GM19240 (cell line): ENCODE measurements at regions not wholly inside any gene's neighbourhood (a gene's known extent, or its start where the extent isn't known, plus 50 kb on each side); places are given as distances from the start of the nearest gene placed in this dataset.
"Not testable (repeated sequence)": the region's sequence is repeated elsewhere in the genome, so short reads cannot be mapped to it uniquely, and the experiment has no call there.

Source experiments
- DNase-seq: peaks from one replicate; pipeline ENCODE4 v3.0.0; 2011; ENCODE audit warnings: low spot score; ENCODE audit not compliant: insufficient read length

DNA sequence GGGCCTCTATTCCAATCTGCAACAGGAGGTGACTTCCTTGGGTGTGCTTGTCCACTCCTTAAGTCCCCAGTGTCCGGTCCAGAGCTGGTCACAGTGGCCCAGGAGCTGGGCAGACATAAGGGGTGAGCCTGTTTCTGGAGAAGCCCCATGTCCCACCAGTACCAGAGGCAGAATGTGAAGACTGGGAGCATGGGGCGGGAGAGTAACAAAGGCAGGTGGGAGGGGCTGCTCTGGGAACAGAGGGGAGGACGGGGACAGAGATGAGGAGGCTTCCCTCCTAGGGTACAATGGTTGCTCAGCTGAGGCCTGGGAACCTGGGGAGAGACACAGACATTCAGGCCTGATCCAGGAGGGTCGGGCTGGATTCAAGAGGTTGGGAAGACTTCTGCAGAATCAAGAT, 323.3 kb upstream of the TNRC6C start:
- DNase-seq: no peak

DNA sequence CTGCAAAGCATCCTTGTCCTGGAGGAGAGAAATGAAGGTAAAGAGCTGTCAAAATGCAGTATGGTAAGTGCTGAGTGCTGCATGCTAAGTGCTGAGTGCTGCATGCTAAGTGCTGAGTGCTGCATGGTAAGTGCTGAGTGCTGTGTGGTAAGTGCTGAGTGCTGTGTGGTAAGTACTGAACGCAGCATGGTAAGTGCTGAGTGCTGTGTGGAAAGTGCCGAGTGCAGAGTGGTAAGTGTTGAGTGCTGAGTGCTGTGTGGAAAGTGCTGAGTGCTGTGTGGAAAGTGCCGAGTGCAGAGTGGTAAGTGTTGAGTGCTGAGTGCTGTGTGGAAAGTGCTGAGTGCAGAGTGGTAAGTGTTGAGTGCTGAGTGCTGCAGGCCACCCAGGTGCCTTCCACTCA, 322.7 kb upstream of the TNRC6C start:
- not testable (repeated sequence) for DNase-seq

DNA sequence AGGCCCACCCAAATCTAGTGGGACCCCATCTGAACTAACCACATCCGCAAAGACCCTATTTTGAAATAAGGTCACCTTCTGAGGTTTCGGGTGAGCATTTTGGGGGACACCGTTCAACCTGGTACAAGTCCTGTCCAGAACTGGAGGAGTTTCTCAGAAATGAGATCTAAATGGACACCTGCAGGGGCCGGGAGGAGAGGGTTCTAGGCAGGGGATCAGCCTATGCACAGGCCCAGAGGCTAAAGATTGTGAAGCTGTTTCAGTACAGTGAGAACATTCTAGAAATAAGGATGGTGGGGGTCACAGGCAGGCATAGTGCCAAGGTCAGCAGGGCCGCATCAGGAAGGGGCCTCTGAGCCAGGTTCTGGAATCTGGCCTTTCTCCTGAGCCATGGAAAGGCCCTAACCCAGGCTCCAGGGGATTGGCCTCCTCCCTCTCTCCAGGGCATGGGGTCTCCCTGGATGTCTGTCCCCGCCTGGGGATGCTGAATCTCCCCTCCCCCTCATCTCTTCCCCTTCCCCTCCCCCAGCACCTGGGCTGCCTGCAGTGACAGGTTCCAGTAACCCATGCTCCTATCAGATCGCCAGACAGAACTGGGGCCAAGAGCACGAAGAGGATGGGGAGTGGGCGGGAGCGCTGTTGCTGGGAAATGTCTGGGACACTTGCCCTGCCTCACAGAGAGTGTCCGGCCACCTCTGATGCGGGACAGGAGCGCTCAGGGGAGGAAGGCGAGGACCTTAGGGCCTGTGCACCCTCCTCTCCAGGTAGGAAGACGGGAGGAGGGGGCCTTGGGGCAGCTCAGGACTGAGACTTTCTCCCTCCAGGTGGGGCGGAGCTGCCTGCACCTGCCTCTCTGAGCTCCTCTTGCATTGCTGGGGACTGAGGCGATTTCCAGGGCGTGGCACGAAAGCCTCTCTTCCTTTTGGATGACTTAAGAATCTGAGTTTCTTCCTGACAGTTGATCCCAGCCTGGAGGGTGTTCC, 321.4 kb upstream of the TNRC6C start:
- DNase-seq: no peak

DNA sequence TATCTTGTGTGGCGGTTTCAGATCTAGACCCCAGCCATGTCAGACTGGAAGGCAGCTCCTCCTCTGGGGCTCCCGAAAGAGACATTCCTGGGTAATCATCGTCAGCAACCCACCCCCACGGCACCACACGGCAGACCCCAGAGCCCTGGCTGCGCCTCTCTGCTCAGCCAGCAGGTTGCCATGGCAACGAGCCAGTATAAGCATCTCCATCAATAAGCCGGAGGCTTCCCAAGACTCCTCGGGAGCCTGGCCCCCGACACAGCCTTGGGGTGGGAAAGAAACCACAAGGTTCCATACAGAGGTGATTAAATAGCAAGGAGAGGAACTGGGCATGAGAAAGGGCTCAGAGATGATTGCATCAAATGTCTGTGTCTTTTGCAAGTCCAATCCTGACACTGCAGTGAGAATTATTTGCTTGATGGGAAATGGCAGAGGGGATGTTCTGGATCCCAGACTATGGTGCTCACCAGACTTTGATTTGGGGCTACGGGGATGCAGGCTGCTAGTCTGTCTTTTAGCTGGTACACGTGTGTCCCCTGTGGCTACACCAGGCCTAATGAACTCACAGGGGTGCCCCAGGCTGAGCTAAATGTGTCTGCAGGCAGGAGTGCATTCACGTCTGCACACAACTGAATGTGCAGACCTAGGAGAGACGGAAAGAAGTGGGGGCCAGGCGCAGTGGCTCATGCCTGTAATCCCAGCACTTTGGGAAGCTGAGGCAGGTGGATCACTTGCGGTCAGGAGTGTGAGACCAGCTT, 320.5 kb upstream of the TNRC6C start:
- no peak for DNase-seq

DNA sequence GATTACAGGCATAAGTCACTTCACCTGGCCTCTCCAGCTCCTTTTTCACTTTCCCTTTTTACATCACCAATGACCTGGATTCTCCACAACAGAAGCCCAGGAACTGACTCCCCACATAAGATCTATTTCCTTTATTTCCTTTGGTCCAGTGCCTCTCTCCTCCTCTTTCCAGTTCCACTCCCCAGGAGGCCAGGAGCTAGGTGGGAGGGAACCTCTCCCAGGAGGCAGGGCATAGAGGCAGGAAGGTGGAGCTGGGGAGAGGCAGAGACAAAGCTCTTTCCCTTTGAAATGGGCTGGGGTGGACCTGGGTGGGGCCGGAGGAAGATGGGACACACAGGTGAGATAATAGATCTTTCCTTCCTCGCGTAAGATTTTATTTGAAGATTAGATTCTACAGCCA, 318.3 kb upstream of the TNRC6C start:
- DNase-seq: no peak

DNA sequence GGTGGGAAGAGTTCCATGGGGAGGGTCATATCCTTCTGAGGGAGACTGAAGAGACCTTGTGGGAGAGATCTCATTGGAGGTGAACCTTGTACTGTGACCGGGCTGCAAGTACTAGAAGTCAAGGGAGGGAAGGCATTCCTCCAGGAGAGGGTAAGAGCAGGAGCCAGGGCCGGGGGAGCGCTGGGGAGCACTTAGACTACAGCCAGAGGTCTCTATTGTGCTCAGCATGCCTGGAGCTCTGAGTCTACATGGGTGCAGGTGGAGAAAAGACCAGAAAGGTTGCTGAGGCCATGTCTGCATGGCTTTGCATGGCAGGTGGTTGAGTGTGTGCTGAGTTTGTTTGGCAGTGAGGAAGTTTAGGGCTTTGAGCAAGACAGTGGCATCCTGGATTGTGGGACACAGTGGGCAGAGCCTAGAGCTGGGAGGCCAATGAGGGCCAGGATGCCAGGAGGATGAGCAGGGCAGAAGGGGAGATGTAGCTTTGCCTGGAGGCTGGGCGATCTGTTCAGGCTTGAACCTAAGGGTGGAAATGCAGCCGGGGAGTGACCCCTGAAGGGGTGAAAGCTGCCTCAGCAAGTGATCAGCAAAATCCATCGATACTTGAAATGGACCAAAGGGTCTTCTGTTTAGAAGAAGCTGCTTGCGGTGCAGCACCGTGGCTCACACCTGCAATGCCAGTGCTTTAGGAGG, 317.4 kb upstream of the TNRC6C start:
- DNase-seq: no peak

DNA sequence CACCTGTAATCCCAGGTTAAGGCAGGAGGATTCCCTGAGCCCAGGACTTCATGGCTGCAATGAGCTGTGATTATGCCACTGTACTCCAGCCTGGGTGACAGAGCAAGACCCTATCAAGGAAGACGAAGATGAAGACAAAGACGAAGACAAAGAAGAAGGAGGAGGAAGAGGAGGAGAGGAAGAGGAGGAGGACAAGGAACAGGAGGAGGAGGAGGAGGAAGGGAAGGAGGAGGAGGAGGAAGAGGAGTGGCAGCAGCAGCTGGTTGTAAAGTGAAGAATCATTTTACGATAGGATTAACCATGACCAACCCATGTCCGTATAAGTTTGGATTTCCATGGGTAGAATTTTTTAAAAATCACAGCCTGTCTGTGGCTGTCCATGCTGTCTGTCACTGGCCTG, 316.8 kb upstream of the TNRC6C start:
- DNase-seq: no peak

DNA sequence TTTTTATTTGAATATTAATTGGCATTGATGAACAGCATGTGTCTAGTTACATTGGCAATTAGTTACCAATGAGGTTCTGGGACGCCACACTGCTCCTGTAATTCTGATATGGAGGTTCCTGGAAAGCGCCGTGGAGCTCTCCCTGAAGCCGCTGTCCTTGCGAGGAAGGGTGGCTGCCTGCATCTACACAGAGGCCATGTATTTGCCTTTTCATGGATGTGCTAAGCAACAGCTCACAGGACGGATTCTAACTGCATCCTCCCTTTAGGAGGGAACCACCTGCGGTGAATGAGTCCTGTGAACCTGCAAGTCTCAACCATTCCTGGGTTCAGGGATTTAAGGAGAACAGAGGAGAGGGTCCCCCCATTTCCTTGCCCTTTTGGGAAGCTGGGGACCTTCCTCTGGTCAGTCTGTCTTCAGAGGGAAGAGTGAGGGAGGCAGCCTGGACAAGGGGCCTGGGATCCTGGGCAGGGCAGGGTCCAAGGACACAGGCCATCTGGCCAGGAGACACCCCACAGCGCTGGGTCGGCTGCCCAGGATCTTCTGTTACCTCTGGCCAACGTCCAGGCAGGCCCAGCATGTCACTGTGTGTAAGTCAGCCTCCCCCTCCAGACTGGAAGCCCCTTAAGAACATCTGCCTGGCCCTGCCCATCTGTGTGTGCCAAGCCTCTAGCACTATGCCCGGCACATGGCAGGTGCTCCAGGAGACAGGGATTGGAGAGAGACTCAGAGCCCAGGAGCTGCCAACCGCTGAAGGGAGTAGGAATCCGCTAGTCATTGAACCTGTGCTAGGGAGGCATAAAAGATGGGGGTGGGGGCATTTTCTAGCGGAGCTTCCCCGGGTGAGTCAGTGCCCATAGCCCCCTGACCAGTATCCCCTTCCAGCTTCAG, 314.1 kb upstream of the TNRC6C start:
- DNase-seq: no peak

DNA sequence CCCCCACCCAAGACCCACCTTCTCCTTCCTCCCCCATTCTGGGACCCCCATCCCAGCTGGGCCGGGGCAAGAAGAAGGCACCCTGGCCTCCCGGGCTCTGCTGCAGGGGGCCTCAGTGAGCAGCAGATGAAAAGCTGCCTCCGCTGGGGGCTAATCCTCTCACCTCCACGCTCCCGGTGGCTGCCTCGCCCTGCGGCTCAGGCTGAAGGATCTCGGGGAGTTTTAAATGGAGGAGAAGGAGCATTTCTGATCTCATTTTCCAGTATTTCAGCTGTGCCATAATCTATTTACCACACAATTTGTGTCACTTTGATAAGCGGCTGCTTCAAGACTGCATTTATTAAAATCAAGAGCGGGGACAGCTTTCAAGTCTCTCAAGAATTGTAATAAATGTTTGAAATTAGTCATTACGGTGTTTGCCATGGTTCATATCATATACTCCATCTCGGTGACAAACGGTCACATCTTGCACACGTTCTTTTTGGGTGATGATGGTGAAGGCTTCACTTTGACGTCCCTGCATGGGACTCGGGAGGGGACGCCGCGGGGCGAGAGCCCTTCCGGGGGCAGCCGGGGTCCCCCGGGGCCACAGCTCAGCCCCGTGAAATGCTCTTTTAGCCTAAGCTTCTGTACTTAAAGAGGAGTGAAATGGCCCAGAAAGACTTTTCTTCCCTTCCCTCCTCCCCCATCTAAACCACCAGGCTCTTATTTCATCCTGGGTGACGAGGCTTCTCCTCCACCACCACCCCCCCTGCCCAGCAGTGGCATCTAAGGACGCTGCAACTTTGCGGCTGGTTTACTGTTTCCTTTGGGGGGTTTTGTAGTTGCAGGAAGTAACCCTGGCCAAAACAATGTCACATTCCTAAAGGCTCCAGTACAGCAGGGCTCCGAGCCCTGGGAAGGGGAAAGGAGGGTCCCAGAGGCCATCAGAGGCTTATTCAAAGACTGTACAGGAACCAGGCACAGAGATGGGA, 313.1 kb upstream of the TNRC6C start:
- no peak for DNase-seq

DNA sequence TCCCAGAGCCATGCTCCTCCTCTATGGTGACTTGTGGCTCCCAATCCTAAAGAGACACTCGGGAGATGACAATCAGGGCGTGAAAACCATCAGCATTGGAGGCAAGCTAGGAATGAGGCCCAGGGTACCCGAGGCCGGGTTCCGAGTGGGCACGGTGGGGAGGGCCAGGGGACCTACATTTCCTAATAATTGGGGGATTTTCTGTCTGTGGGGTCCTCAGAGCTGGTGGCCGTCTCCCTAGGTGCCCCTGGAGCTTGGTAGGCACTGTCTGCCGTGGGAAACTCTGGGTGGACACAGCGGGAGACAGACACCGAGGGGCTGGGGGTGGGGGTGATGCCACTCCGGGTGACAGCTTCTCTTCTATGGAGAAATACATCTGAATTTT, 312.5 kb upstream of the TNRC6C start:
- DNase-seq: no peak

DNA sequence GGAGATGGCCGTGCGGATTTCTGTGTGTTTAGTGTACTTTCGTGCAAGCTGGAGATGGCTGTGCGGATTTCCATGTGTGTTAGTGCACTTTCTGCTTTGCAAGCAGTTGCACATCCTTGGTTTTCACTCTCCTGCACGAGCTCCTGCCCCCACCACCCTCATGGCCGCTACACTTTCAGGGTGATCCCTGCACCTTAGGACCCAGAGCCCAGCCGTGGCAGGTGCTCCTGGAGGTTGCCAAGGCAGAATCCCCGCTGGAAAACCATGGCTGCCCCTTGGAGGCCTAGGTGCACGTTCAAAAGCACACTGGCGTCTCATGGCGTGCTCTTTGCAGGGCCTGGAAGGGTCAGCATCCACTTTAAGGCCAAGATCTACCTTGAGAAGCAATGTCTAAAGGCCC, 311.0 kb upstream of the TNRC6C start:
- no peak for DNase-seq

DNA sequence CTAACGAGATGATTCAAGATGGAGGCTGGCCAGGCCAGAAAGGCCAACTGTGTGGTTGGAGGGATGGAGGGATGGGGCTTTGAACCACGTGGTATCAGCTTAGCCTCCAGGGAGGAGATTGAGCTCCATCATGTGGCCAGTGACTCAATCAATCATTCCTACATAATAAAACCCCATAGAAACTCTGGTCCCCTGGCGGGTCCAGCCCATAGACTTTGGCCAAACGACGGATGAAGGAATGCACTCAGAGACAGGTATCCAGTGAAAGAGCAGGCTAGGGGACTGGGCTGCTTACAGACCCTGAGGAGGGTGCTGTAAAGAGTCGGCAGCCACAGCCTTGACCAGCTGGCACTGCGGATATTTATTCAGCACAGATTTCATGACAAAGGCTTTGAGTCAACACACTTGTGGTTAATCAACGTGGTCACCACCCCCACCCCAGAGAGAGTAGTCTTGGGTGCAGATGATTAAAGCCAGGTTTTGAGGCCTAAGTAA, 308.7 kb upstream of the TNRC6C start:
- DNase-seq: no peak

DNA sequence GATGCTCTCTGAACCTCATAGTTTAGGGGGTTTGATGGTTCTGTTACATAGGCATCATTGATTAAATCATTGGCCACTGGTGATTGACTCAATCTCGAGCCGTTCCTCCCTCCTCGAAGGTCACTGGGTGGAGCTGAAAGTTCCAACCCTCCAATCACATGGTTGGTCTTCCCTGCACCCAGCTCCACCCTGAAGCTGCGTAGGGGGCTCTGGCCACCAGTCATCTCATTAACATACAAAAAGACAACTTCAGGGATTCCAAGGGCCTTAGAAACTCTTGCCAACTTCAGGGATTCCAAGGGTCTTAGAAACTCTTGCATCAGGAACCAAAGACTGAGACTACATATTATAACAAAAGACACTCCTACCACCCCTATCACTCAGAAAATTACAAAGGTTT, 306.5 kb upstream of the TNRC6C start:
- DNase-seq: no peak

DNA sequence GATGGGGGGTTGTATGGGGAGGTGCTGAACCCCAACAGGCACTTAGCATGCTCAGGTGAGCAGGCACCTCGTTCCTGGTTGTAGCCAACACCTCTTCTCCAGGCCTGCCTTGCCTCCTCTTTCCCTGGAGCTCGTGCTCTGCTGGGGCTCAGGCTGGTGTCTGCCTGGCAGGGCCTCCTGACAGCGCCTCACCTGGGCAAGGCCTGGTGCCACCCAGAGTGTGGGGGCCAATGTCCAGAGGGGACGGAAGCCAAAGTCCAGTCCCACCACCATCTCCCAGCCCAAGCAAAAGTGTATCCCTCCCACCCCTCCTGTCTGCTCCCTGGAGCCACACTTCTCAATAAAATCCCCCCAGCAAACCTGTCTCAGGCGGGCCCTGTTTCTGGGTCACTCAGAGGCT, 304.2 kb upstream of the TNRC6C start:
- DNase-seq: no peak

DNA sequence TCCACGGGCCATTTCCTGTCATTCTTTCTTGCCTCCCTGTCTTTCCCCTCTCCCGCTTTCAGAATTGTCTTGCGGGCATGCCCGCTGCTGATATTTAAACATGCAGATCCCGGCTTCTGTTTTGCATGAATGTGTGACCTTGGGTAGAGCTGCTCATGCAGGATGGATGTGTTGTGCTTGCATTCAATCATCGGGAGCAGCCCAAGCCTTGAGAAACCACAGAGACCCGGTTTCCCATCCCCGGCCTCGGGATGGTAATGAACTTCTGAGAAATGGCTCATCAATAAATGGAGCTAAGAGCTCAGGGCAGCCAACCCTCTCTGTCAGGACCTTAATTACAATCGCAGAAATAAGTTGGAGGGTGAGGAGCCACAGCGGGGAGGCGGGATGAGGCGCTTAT, 303.7 kb upstream of the TNRC6C start:
- no peak for DNase-seq

DNA sequence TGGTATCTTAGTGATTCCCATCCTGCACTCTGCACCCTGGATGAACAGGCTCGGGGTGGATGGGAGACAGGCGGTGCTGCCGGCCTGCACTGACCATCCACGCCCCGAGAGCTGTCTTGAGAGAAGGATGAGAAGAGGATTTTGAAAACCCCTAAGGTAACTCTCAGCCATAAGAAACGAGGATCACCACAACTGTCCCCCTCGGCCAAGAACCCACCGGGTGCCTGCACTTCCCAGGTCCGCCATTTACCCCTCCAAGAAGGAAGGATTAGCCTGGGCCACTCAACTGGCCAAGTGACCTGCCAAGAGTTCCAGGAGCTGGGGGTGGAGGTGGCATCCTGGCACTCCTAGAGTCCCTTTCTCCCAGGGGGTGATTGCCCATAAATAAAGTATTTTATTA, 302.4 kb upstream of the TNRC6C start:
- DNase-seq: no peak

DNA sequence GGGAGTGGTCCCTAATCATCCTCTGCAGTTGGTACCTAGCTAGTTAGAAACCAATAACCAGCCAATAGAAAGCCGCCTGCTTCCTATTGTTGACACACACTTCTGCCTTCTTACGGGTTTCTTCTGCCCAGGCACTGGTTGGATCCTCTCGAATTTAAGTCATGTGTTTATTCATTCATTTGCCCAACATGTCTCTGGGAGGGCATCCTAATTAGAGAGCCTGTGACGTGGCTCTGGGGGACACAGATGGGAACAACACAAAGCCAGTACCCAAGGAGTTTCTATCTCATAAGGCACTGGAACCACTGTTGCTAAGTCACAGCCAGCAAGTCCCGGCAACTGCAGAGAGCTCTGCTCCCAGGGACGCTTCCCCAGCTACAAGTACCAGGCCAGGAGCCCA, 300.7 kb upstream of the TNRC6C start:
- no peak for DNase-seq

DNA sequence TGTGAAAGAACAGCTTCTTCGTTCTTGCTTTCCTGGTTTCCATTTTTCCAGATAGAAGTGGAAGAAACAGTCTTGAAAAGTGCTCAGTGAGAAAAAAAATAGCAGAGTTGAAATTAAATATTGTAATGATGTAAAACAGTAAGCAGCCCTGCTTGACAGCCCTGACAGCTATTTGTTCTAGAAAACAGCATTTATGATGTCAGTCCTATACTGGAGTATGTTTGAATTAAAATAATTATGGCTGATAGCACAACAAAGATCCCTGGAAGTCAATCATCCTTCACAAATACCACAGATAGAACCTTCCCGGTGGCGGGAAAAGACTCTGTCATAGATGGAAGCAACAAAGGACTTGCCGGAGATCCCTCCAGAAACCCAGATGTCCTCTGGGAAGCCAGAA, 298.0 kb upstream of the TNRC6C start:
- DNase-seq: no peak

DNA sequence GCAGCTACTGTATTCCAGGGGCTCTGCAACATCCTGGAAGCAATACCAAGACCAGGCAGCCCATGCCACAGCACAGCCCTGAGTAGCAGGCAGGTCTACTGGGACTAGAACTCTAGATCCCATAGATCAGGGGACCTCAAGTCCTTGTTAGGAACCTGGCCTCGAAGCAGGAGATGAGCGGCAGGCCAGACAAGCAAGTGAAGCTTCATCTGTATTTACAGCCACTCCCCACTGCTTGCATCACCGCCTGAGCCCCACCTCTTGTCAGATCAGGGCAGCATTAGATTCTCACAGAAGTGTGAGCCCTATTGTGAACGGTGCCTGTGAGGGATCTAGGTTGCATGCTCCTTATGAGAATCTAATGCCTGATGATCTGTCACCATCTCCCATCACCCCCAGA, 295.7 kb upstream of the TNRC6C start:
- DNase-seq: no peak
